Activated naive CD4-positive, alpha-beta T cell treated with anti-CD3 and anti-CD28 coated beads, Interleukin-2, amount 50 U/mL, for 16 hours (primary cell): ENCODE measurements at regions not wholly inside any gene's neighbourhood (a gene's known extent, or its start where the extent isn't known, plus 50 kb on each side); places are given as distances from the start of the nearest gene placed in this dataset.
"Not testable (repeated sequence)": the region's sequence is repeated elsewhere in the genome, so short reads cannot be mapped to it uniquely, and the experiment has no call there.

Experiments used
- DNase-seq: peaks from one replicate; pipeline ENCODE4 v3.0.0-alpha.2; 2020

GRCh38 chr2:88396209-88396608 lies 56.3 kb downstream of the FOXI3 start:
- DNase-seq = no peak

DNA sequence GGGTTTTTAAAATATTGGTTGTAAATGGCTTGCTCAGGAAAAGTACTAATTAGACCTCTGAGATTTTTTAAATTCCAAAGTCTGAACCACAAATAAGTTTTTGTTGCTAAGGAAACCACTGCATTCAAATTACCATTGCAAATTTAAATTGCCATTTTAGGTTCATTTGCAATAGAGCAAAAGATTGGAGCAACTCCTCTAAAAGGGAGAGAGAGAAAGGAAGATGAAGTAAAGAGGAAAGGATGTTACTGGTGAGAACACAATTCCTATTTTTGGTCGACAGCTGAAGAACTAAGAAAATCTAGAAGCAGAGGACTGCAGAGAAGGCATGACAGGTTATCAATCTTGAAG lies 74.9 kb downstream of the FOXI3 start:
- no peak for DNase-seq

DNA sequence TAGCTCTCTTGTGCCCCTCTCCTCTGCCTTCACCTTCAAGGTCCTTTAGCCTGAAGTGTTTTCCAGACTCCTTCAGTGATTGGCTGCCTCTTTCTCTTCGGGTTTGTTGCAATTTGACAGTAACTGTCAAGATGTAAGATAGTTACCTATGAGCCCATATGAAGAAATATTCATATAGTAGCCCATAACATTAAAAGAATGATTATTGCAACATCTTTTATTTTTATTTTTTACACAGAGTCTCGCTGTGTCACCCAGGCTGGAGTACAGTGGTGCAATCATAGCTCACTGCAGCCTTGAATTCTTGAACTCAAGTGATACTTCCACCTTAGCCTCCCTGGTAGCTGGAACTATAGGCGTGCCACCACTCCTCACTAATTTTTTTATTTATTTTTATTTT lies 80.5 kb downstream of the FOXI3 start:
- no peak for DNase-seq

GRCh38 chr2:88365408-88365807 lies 87.1 kb downstream of the FOXI3 start:
- DNase-seq = not testable (repeated sequence)

- DNase-seq = no peak
Measured at GRCh38 chr2:88355486-88355885, 97.0 kb downstream of the FOXI3 start.

- no peak for DNase-seq
Measured at GRCh38 chr2:88351249-88351601, 101.3 kb downstream of the FOXI3 start.

- DNase-seq = peak; percentile 74
Measured at GRCh38 chr2:88350331-88351248, 101.9 kb downstream of the FOXI3 start.

DNA sequence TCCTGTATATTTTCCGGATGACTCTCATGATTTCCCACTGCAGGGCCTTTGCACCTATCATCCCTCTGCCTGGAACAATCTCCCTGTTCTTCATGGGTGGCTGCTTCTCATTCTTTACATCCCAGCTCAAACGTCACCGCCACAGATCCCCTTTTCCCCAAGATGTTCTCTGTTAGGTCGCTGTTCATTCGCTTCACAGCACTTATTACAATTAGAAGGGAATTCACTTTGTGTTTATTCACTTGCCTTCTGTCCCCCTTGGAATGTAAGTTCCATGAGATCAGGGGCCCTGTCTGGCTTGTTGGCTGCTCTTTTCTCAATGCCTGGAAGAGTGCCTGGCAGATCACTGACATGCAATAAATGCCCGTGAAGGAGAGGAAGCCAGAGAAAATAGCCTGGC lies 106.7 kb downstream of the FOXI3 start:
- DNase-seq = no peak

- no peak for DNase-seq
Measured at GRCh38 chr2:88342749-88343148, 109.7 kb downstream of the FOXI3 start.

DNA sequence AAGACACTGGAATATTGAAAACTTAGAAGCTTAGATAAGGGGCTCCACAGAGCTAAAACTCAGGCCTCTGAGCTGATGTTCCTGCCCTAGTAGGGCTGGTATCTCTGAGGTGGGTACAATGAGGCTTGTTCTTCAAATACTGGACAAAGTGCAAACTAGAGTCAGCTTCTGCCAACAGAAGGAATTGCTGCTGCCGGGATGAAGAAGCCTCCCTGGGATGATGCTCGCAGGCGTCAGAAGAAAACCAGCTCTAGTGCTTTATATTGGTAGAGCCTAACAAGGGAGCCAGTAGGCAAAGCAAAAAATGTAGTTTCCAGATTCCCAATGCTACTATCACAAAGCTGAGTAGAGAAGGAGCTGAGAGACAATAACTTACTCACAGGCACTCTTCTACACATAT lies 118.1 kb downstream of the FOXI3 start:
- DNase-seq = no peak

DNA sequence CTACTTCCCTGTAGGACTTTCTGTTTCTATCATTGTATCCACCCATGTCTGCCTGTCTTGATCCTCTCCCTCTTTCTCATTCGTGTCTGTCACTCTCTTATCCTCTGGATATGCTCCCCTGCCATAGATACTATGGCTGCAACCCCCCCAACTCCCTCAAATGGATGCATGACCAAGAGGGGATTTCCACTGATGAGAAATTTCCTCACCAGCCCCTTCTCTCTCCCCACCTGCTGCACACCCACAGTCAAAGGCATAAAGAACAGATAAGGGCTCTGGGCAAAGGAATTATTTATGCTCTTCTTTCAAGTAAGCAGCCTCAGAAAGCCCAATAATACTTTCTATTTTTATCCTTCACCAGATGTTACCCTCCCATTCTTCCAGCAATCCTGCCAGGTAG lies 121.3 kb downstream of the FOXI3 start:
- no peak for DNase-seq

GRCh38 chr2:88329815-88330603 lies 122.5 kb downstream of the FOXI3 start:
- no peak for DNase-seq

DNA sequence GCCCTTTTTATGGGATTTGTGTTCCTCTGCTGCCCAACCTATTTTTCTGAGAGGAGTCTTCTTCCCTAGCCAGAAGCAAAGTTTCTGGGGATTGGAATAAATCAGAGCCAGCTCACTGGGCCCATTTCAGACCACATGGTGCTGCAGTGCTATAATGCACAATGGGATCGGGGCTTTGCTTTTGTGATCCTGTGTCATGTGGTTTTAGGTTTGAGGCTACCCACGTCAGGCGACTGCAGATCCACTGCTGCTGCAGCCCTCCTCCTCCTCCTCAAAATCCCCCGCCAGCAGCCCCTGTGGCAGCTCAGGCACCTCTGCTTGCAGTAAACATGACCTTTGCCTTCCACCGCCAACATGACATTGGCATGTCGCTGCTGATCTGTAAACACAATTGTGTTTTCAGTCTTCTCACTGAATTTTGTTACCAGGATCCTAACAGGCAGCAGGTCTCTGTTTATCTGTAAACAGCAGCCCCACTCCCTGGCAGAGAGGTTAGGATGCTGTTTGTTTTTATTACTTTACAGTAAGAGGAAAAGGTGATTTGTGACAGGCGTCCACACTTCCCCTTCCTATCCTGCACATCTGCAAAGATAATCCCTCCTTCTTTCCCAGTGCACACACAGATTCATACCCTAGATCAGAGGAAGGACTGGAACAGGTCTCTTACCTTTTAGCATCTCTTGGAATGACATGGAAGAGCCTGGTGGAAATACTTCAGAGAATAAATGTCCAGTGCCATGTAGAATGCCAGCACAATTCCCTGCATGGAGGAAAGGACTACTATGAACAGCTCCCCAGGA lies 130.8 kb downstream of the FOXI3 start:
- DNase-seq = no peak

DNA sequence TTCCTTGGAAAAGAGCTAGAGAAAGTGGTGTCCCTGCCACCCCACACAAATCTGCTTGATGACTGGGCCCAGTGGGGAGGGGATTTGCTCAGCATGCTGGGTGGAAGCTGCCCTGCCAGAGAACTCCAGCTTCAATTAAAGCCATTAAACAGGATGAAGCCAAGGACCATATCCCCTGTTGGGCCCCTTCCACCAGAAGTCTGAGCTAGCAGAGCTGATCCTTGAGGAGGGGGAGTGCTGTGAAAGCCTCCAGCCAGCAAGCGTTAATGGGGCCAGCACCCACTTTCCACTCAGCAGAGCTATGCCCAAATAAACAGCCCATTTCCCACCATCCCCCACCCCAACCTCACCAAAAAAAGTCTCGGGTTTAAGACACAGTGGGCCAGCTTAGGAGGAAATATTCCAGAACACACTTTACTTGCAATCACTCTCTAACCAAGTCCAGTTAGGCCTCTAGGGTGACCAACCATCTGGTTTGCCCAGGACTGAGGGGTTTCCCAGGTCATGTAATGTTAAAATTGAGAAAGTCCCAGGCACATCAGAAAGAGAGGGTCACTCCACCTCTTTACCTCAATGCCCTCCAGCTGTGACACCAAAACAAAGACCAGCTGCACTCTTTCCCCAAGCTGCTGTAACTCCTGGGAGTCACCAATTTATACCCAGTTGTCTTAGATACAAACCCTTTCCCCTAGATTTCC lies 132.3 kb downstream of the FOXI3 start:
- no peak for DNase-seq

- DNase-seq = no peak
Measured at GRCh38 chr2:88318956-88319330, 133.6 kb downstream of the FOXI3 start.

DNA sequence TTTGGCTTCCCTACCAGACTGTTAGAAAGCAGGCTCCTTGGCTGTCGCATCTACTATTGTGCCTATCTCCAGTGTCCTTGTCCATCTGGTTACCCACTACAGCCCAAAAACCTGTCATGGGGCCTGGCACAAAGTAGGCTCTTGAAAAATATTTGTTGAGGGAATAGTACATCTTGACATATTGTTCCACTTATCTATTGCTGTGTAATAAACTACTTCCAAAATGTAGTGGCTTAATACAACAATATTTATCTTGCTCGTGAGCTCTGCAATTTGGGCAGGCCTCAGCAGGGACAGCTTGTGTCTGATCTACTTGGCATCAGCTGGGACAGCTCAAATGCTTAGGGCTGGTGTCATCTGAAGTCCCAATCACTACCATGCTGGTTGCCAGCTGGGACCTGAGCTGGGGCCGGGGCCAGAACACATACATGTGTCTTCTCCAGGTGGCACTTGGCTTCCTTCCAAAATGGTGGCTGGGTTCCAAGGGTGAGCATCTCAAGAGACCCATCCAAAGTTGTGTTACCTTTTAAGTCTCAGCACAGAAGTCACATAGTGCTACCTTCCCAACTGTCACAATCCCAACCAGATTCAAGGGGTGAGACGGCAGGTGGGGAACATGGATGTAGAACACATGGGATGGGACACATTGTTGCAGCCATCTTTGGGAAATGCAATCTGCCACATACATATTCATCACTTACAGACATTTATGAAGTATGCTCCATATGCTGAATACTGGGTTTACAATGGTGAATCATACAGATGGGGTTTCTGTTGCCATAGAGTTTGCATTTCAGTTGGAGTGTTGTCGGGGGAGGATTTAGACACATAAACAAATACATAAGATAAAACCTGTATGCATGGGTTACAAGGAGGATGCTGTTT lies 134.2 kb downstream of the FOXI3 start:
- DNase-seq = no peak

GRCh38 chr2:88310787-88311186 lies 140.6 kb downstream of the THNSL2 start:
- DNase-seq = no peak

- DNase-seq = no peak
Measured at GRCh38 chr2:88307817-88308216, 137.7 kb downstream of the THNSL2 start.

DNA sequence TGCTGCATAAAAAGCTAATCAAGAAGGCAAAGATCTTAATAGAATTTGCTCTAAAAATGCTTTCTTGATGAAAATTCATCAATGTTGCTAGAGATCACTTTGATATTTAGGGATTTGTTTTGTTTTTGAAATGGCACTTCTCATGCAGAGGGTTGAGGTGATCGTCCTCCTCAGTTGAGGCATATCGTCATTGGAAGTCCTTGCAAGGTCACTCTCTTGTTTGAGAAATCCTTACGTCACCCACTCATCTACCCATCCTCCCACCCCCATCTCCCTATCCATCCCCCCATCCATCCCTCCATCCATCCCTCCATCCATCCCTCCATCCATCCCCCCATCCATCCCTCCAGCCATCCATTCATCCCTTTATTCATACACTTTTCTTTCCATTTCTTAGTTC lies 133.7 kb downstream of the THNSL2 start:
- no peak for DNase-seq

DNA sequence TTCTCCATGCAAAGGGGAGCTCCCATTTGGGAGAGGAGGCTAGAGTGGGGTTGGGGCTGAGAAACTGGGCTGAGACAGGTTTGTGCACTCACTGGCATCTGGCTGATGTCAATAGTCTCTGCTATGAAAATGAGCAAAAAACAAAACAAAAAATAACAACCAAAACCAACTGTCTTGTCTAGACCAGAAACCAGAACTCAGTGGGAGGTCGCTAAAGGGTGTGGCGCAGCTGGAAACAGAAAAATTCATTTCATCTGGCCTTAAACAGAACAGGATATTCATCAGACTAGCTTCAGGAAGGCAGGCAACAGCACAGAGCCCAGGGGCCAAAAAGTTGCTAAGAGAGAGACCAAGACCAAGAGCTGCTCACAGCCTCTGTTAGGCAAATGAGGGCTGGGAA lies 126.1 kb downstream of the THNSL2 start:
- DNase-seq = no peak

DNA sequence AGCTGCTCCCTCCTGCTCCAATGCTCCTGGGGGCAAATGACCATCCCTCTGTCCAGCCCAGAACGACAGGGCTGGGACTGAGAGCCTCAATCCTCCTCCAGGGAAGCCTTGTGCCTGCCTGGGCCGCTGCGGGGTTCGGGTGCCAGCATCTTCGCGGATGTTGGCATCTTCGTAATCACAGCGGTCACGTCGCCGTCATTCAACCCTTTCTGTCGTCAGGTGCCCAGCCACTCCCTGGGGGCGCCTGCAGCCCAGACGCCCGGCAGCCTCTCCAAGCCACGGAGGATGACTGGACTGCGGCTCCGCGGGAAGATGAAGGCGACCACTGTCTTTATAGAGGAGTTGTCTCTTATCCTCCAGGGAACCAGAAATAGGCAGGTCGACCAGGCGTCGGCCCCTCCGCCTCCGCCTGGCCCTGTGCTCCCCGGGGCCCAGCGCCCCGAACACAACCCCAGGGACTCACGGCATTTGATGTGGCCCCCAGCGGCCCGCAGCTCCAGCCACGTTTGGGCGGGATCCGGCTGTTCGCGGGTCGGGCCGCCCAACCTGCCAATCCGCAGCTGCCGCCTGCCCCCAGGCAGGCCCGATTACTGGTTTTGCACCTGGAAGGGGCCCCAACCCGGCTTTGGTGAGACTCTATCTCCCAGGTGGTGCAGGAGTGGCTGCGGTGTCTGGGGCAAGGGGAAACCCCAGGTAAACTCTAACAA lies 113.9 kb downstream of the THNSL2 start:
- no peak for DNase-seq
